Natural killer cell (primary cell): ENCODE measurements at regions not wholly inside any gene's neighbourhood (a gene's known extent, or its start where the extent isn't known, plus 50 kb on each side); places are given as distances from the start of the nearest gene placed in this dataset.

Experiments
- ATAC-seq, 3 donors: fragments of 150-1000 bp in 2 of 3; fragments of 200-7000 bp in 1 of 3; cut with Tn5 transposase; 1 replicate in 1 of 3; 2 replicates in 2 of 3; pipeline ENCODE4 v1.10.0; 2021; ENCODE audit warnings: mild to moderate bottlenecking in 2 of 3, moderate library complexity in 2 of 3
- DNase-seq, 2 donors: peaks; one replicate each; pipeline versions ENCODE4 v3.0.0 to v3.0.0-alpha.2; 2013 to 2021; ENCODE audit warnings: mixed read lengths in 1 of 2
- H3K27ac ChIP-seq: one replicate; pipeline ENCODE4 v1.5.1; 2013; ENCODE audit warnings: mild to moderate bottlenecking, low read length
- H3K27me3 ChIP-seq: one replicate; pipeline ENCODE4 v1.6.1; 2013; ENCODE audit warnings: low read length; ENCODE audit not compliant: control insufficient read depth, insufficient read depth
- H3K36me3 ChIP-seq: one replicate; pipeline ENCODE4 v1.6.1; 2013; ENCODE audit warnings: low read length; ENCODE audit not compliant: control insufficient read depth, insufficient read depth
- H3K4me1 ChIP-seq: one replicate; pipeline ENCODE4 v1.6.1; 2013; ENCODE audit warnings: low read length; ENCODE audit not compliant: control insufficient read depth, insufficient read depth
- H3K4me3 ChIP-seq: one replicate; pipeline ENCODE4 v1.5.1; 2013; ENCODE audit warnings: low read length
- H3K9me3 ChIP-seq: one replicate; pipeline ENCODE4 v1.6.1; 2013; ENCODE audit warnings: low read length; ENCODE audit not compliant: control insufficient read depth, insufficient read depth
- H3K27ac Mint-ChIP-seq, 2 donors: one replicate each; pipeline ENCODE4 v1.8.0; 2022; ENCODE audit warnings: mild to moderate bottlenecking in 2 of 2, mixed read lengths in 2 of 2, moderate library complexity in 1 of 2
- H3K27me3 Mint-ChIP-seq, 2 donors: one replicate each; pipeline ENCODE4 v1.8.0; 2022; ENCODE audit warnings: low read depth in 2 of 2, mixed read lengths in 2 of 2
- H3K36me3 Mint-ChIP-seq: one replicate; pipeline ENCODE4 v1.8.0; 2022; ENCODE audit warnings: mixed read lengths
- H3K4me1 Mint-ChIP-seq, 2 donors: one replicate each; pipeline ENCODE4 v1.8.0; 2022; ENCODE audit warnings: mixed read lengths in 2 of 2
- H3K4me3 Mint-ChIP-seq: one replicate; pipeline ENCODE4 v1.8.0; 2022; ENCODE audit warnings: mild to moderate bottlenecking, moderate library complexity, mixed read lengths
- H3K9me3 Mint-ChIP-seq, 2 donors: one replicate each; pipeline ENCODE4 v1.8.0; 2022; ENCODE audit warnings: mixed read lengths in 2 of 2
- WGBS: methylation state at CpG from one replicate; pipeline ENCODE4 v1.1.7; 2013; ENCODE audit warnings: missing lambda C conversion rate; ENCODE audit not compliant: insufficient coverage; 5-methylcytosine and 5-hydroxymethylcytosine counted together
- intact Hi-C: fragments of 100-400 bp; cut with micrococcal nuclease; formaldehyde crosslinking; loops from one replicate; pipeline ENCODE4 v1.14.2; 2022
- TF ChIP-seq, protein P1 (sequence below): fragments of 200-600 bp; IDR thresholded peaks from one replicate; pipeline ENCODE4 v1.8.0; 2022; ENCODE audit warnings: antibody characterized with exemption

GRCh38 chr21:16215193-16215592 is 485.4 kb downstream of the USP25 start:
- Mint-ChIP-seq H3K9me3 (peaks cover 0 to 2% of the 10 kb centered on the region in 2 donors), H3K27ac (no peak overlapping the region), H3K4me1 (no peaks in the 10 kb centered on the region), H3K36me3 (no peaks in the 10 kb centered on the region), H3K4me3 (no peak overlapping the region), H3K27me3 (no peaks in the 10 kb centered on the region)
- H3K27me3 ChIP-seq, result no peaks in the 10 kb centered on the region
- H3K27ac ChIP-seq, result no peak overlapping the region
- H3K4me1 ChIP-seq, result no peaks in the 10 kb centered on the region
- DNase-seq, result no peak
- WGBS, result no CpG with 5 or more reads among the region's 2 CpGs
- TF ChIP-seq, protein P1, sequence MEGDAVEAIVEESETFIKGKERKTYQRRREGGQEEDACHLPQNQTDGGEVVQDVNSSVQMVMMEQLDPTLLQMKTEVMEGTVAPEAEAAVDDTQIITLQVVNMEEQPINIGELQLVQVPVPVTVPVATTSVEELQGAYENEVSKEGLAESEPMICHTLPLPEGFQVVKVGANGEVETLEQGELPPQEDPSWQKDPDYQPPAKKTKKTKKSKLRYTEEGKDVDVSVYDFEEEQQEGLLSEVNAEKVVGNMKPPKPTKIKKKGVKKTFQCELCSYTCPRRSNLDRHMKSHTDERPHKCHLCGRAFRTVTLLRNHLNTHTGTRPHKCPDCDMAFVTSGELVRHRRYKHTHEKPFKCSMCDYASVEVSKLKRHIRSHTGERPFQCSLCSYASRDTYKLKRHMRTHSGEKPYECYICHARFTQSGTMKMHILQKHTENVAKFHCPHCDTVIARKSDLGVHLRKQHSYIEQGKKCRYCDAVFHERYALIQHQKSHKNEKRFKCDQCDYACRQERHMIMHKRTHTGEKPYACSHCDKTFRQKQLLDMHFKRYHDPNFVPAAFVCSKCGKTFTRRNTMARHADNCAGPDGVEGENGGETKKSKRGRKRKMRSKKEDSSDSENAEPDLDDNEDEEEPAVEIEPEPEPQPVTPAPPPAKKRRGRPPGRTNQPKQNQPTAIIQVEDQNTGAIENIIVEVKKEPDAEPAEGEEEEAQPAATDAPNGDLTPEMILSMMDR, result no peak
- no peaks in the 10 kb centered on the region for H3K9me3 ChIP-seq
- intact Hi-C loops, result no loop called here
- H3K36me3 ChIP-seq, result no peaks in the 10 kb centered on the region
- no peak for ATAC-seq
- no peak overlapping the region for H3K4me3 ChIP-seq

DNA sequence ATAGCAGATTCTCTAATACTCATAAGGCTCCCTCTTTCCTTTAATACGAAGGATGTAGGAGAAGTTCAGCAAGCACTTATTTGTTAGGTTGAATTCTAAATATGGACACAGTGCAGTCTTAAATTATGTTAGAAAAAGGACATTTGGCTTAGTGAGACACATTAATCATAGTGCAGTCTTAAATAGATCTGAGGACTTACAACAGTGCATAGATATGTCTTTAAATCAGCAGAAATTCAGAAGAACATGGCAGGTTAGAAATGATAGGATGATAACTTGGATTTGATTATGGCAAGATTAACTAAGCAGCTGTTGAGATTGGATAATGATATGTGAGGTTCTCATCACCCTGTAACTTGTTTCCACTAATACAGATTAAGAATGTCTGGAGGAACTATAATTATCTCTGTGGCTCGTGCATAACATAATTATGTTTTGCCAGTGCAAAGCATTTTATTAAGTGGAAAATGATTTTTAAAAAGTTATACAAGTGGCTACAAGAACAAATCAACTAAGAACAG is 485.9 kb downstream of the USP25 start:
- DNase-seq (no peak), ATAC-seq (no peak)
- Mint-ChIP-seq H3K4me3 (no peak overlapping the region), H3K9me3 (peaks cover 0 to 2% of the 10 kb centered on the region in 2 donors), H3K27ac (no peak overlapping the region), H3K36me3 (no peaks in the 10 kb centered on the region), H3K27me3 (no peaks in the 10 kb centered on the region), H3K4me1 (no peaks in the 10 kb centered on the region)
- Histone ChIP-seq H3K36me3 (no peaks in the 10 kb centered on the region), H3K4me3 (no peak overlapping the region), H3K27me3 (no peaks in the 10 kb centered on the region), H3K4me1 (no peaks in the 10 kb centered on the region), H3K9me3 (no peaks in the 10 kb centered on the region), H3K27ac (no peak overlapping the region)
- TF ChIP-seq, protein P1, result no peak
- intact Hi-C loops, result no loop called here
- WGBS, result no CpG with 5 or more reads among the region's 2 CpGs

- Mint-ChIP-seq H3K27me3 (no peaks in the 10 kb centered on the region), H3K27ac (no peak overlapping the region), H3K4me1 (no peaks in the 10 kb centered on the region), H3K9me3 (peaks cover 0 to 2% of the 10 kb centered on the region in 2 donors), H3K36me3 (no peaks in the 10 kb centered on the region), H3K4me3 (no peak overlapping the region)
- Histone ChIP-seq H3K9me3 (no peaks in the 10 kb centered on the region), H3K4me1 (no peaks in the 10 kb centered on the region), H3K36me3 (no peaks in the 10 kb centered on the region), H3K27ac (no peak overlapping the region), H3K27me3 (no peaks in the 10 kb centered on the region), H3K4me3 (no peak overlapping the region)
- 95% methylated on average over 2 of the region's 3 CpGs for WGBS
- TF ChIP-seq, protein P1, result no peak
- no peak for ATAC-seq
- DNase-seq, result no peak
- intact Hi-C loops, result no loop called here
Observed at GRCh38 chr21:16216288-16216962, 486.6 kb downstream of the USP25 start.
